GM19372 (cell line): ENCODE measurements at regions not wholly inside any gene's neighbourhood (a gene's known extent, or its start where the extent isn't known, plus 50 kb on each side); places are given as distances from the start of the nearest gene placed in this dataset.
"Not testable (repeated sequence)": the region's sequence is repeated elsewhere in the genome, so short reads cannot be mapped to it uniquely, and the experiment has no call there.

Source experiments
- ATAC-seq: cut with Tn5 transposase; IDR thresholded peaks from one replicate; pipeline ENCODE4 v1.9.1; 2021; ENCODE audit warnings: mild to moderate bottlenecking, low read depth, moderate library complexity; ENCODE audit not compliant: unreplicated experiment

GRCh38 chr9:135304886-135305285 lies 174.7 kb upstream of the PPP1R26 start:
- ATAC-seq, result no peak

GRCh38 chr9:135305546-135306180 lies 173.9 kb upstream of the PPP1R26 start:
- ATAC-seq, result no peak

GRCh38 chr9:135306699-135307098 lies 172.9 kb upstream of the PPP1R26 start:
- no peak for ATAC-seq

GRCh38 chr9:135307300-135307699 lies 172.3 kb upstream of the PPP1R26 start:
- no peak for ATAC-seq

- ATAC-seq, result not testable (repeated sequence)
Measured at GRCh38 chr9:135307919-135308318, 171.7 kb upstream of the PPP1R26 start.

- no peak for ATAC-seq
Measured at GRCh38 chr9:135308821-135309762, 170.5 kb upstream of the PPP1R26 start.

GRCh38 chr9:135309763-135310125 lies 169.8 kb upstream of the PPP1R26 start:
- no peak for ATAC-seq

- no peak for ATAC-seq
Measured at GRCh38 chr9:135310134-135310533, 169.4 kb upstream of the PPP1R26 start.

GRCh38 chr9:135315572-135315971 lies 164.0 kb upstream of the PPP1R26 start:
- ATAC-seq, result no peak

- no peak for ATAC-seq
Measured at GRCh38 chr9:135320331-135320730, 159.3 kb upstream of the PPP1R26 start.

- ATAC-seq, result no peak
Measured at GRCh38 chr9:135320943-135321342, 158.6 kb upstream of the PPP1R26 start.

- no peak for ATAC-seq
Measured at GRCh38 chr9:135321580-135321979, 158.0 kb upstream of the PPP1R26 start.

- ATAC-seq, result no peak
Measured at GRCh38 chr9:135324329-135324728, 155.3 kb upstream of the PPP1R26 start.

GRCh38 chr9:135326141-135326540 lies 153.4 kb upstream of the PPP1R26 start:
- no peak for ATAC-seq

- no peak for ATAC-seq
Measured at GRCh38 chr9:135326633-135327152, 152.9 kb upstream of the PPP1R26 start.

GRCh38 chr9:135328485-135329417 lies 150.8 kb upstream of the PPP1R26 start:
- no peak for ATAC-seq

GRCh38 chr9:135329571-135330306 lies 149.8 kb upstream of the PPP1R26 start:
- no peak for ATAC-seq

- no peak for ATAC-seq
Measured at GRCh38 chr9:135330307-135330631, 149.3 kb upstream of the PPP1R26 start.

- ATAC-seq, result no peak
Measured at GRCh38 chr9:135330685-135331590, 148.6 kb upstream of the PPP1R26 start.
